K562 (cell line): ENCODE measurements at regions not wholly inside any gene's neighbourhood (a gene's known extent, or its start where the extent isn't known, plus 50 kb on each side); places are given as distances from the start of the nearest gene placed in this dataset.

Experiments
- ATAC-seq: fragments of 200-7000 bp; cut with Tn5 transposase; 3 replicates; pipeline ENCODE4 v1.9.1; 2020; ENCODE audit warnings: moderate library complexity
- BruUV-seq: library from RNA; stranded (reverse); fragments of 400-500 nt; replicated peaks from 2 replicates; lab custom pipeline; 2021; lab: Mats Ljungman, UMichigan
- CTCF ChIA-PET: fragments of 300-600 bp; formaldehyde crosslinking; extraction: SDS; loops from one replicate; lab custom pipeline; 2021; ENCODE audit warnings: low intra/inter-chr PET ratio; lab: Yijun Ruan, JAX
- POLR2A ChIA-PET: fragments of 300-600, 350-650 bp; sonication (Branson Sonifier 250); formaldehyde crosslinking; extraction: SDS; loops from one replicate; lab custom pipeline; 2021; ENCODE audit warnings: antibody characterized with exemption, inconsistent platforms; lab: Yijun Ruan, JAX
- DNase-seq, 4 experiments: peaks; one replicate each; pipeline versions ENCODE4 v3.0.0 to v3.0.0-alpha.2; 2011 to 2018; ENCODE audit warnings: low spot score in 3 of 4, mixed read lengths in 3 of 4; ENCODE audit errors: extremely low read depth in 1 of 4
- FAIRE-seq: peaks from 2 replicates; lab custom pipeline; 2011; peaks lifted over from hg19 to GRCh38; lab: Jason Lieb, UNC
- H2AFZ ChIP-seq: 2 replicates; pipeline ENCODE4 v1.6.0; 2011; ENCODE audit warnings: low read depth, low read length, control low read depth, inconsistent platforms
- H3K27ac ChIP-seq: fragments of 200-600 bp; 3 replicates; pipeline ENCODE4 v1.8.0; 2011; ENCODE audit warnings: low read depth, mild to moderate bottlenecking, control low read depth, inconsistent platforms, low read length, moderate library complexity, mixed read lengths; ENCODE audit errors: extremely low read depth
- H3K27me3 ChIP-seq, 2 experiments: fragments of 300-600 bp in 1 of 2; 2 replicates in 1 of 2; 3 replicates in 1 of 2; pipeline versions ENCODE4 v1.6.0 to v1.8.0; 2011; ENCODE audit warnings: inconsistent platforms in 2 of 2, low read length in 2 of 2, mild to moderate bottlenecking in 1 of 2, mixed read lengths in 1 of 2, moderate library complexity in 1 of 2; ENCODE audit not compliant: control insufficient read depth in 2 of 2, insufficient read depth in 2 of 2
- H3K36me3 ChIP-seq: fragments of 300-600 bp; 3 replicates; pipeline ENCODE4 v1.8.0; 2011; ENCODE audit warnings: mild to moderate bottlenecking, low read length, inconsistent platforms; ENCODE audit not compliant: control insufficient read depth, insufficient read depth
- H3K4me1 ChIP-seq, 2 experiments: fragments of 200-600 bp in 1 of 2; replicated peaks in 1 of 2; 2 replicates in 1 of 2; 3 replicates in 1 of 2; pipeline versions ENCODE4 v1.5.1 to v1.8.0; 2011; ENCODE audit warnings: inconsistent platforms in 2 of 2, low read length in 2 of 2, mild to moderate bottlenecking in 1 of 2, mixed read lengths in 1 of 2, moderate library complexity in 1 of 2; ENCODE audit not compliant: control insufficient read depth in 2 of 2, insufficient read depth in 2 of 2
- H3K4me2 ChIP-seq: 2 replicates; pipeline ENCODE4 v1.6.1; 2011; ENCODE audit warnings: low read length, control low read depth, inconsistent platforms, mixed read lengths; ENCODE audit not compliant: insufficient read depth
- H3K4me3 ChIP-seq: fragments of 200-600 bp; sonication (generic), shearing (Covaris generic); 2 replicates; pipeline ENCODE4 v1.5.1; 2016; ENCODE audit warnings: control low read depth, inconsistent platforms
- H3K79me2 ChIP-seq: fragments of 200-600 bp; 3 replicates; pipeline ENCODE4 v1.8.0; 2011; ENCODE audit warnings: low read length, inconsistent platforms; ENCODE audit not compliant: control insufficient read depth, insufficient read depth
- H3K9ac ChIP-seq, 2 experiments: 2 replicates each; pipeline versions ENCODE4 v1.6.0 to v1.6.1; 2011; ENCODE audit warnings: low read depth in 2 of 2, low read length in 2 of 2, control low read depth in 1 of 2, inconsistent platforms in 1 of 2, mild to moderate bottlenecking in 1 of 2, mixed read lengths in 1 of 2; ENCODE audit not compliant: insufficient read depth in 1 of 2
- H3K9me1 ChIP-seq: one replicate; pipeline ENCODE4 v1.6.0; 2011; ENCODE audit warnings: inconsistent platforms, mild to moderate bottlenecking, low read length, moderate library complexity; ENCODE audit not compliant: control insufficient read depth, insufficient read depth
- H3K9me3 ChIP-seq: replicated peaks from 2 replicates; pipeline ENCODE4 v1.5.1; 2011; ENCODE audit warnings: low read depth, low read length, inconsistent platforms; ENCODE audit not compliant: control insufficient read depth, insufficient read depth
- H4K20me1 ChIP-seq: replicated peaks from 2 replicates; pipeline ENCODE4 v1.6.1; 2011; ENCODE audit warnings: low read length, inconsistent platforms, mixed read lengths; ENCODE audit not compliant: control insufficient read depth, insufficient read depth
- ATF3 ChIP-seq, 2 experiments: fragments of 450-650 bp in 1 of 2; sonication (generic) in 1 of 2; formaldehyde crosslinking in 1 of 2; IDR thresholded peaks in 1 of 2; conservative IDR thresholded peaks in 1 of 2; 2 replicates each; pipeline versions ENCODE4 v1.6.1 to v1.8.1; 2016 to 2023; ENCODE audit warnings: mild to moderate bottlenecking in 2 of 2, moderate library complexity in 2 of 2, inconsistent platforms in 1 of 2, missing genetic modification reagents in 1 of 2
- FOS ChIP-seq: IDR thresholded peaks from 3 replicates; pipeline ENCODE4 v1.6.1; 2011; ENCODE audit not compliant: insufficient read length; ENCODE audit errors: extremely low read depth
- LEF1 ChIP-seq: fragments of 450-650 bp; IDR thresholded peaks from 2 replicates; pipeline ENCODE4 v1.6.1; 2016; ENCODE audit warnings: mild to moderate bottlenecking
- PPARD ChIP-seq: fragments of 250-450 bp; sonication (Bioruptor Pico); IDR thresholded peaks from 2 replicates; pipeline ENCODE4 v1.8.0; 2022; ENCODE audit warnings: inconsistent platforms, mild to moderate bottlenecking, moderate library complexity
- SREBF2 ChIP-seq: sonication (generic); formaldehyde crosslinking; IDR thresholded peaks from 2 replicates; pipeline ENCODE4 v1.4.0; 2020; ENCODE audit warnings: mild to moderate bottlenecking, missing genetic modification reagents
- STAT6 ChIP-seq: sonication (generic); formaldehyde crosslinking; IDR thresholded peaks from 2 replicates; pipeline ENCODE4 v1.8.1; 2023; ENCODE audit warnings: mild to moderate bottlenecking, missing genetic modification reagents
- TCF3 ChIP-seq: sonication (generic); formaldehyde crosslinking; IDR thresholded peaks from 2 replicates; pipeline ENCODE4 v1.4.0; 2020; ENCODE audit warnings: mild to moderate bottlenecking, missing genetic modification reagents
- TCFL5 ChIP-seq: fragments of 250-450 bp; sonication (Bioruptor Pico); conservative IDR thresholded peaks from 2 replicates; pipeline ENCODE4 v1.6.1; 2021; ENCODE audit warnings: mild to moderate bottlenecking, moderate library complexity, matching md5 sums
- WGBS: fragments of 100-300 bp; shearing (Covaris generic); methylation state at CpG from one replicate; pipeline ENCODE4 v1.1.6; 2016; ENCODE audit warnings: low coverage, mixed read lengths; ENCODE audit not compliant: insufficient coverage; ENCODE audit errors: missing lambda C conversion rate; 5-methylcytosine and 5-hydroxymethylcytosine counted together
- in situ Hi-C: fragments of 300-500 bp; cut with MboI; formaldehyde crosslinking; loops from 4 replicates; pipeline ENCODE4 v1.15.0; 2018; ENCODE audit warnings: inconsistent platforms, mixed read lengths
- intact Hi-C: fragments of 100-400 bp; cut with micrococcal nuclease; formaldehyde crosslinking; loops from 2 replicates; pipeline ENCODE4 v1.14.2; 2022

GRCh38 chr2:5287558-5288334 lies 404.4 kb upstream of the SOX11 start:
- Histone ChIP-seq H3K79me2 (no peaks in the 10 kb centered on the region), H3K27ac (no peak overlapping the region), H3K4me2 (no peak overlapping the region), H3K4me3 (no peak overlapping the region), H3K9me1 (no peaks in the 10 kb centered on the region), H2AFZ (no peak overlapping the region), H3K9me3 (no peaks in the 10 kb centered on the region), H4K20me1 (no peaks in the 10 kb centered on the region), H3K4me1 (no peaks in the 10 kb centered on the region), H3K36me3 (no peaks in the 10 kb centered on the region), H3K9ac (no peak overlapping the region)
- ATAC-seq (no peak), FAIRE-seq (no peak), DNase-seq (no peak)
- CTCF ChIA-PET, result no interaction called here
- 0% methylated on average over 5 of the region's 5 CpGs for WGBS
- intact Hi-C loops, result no loop called here
- in situ Hi-C loops, result no loop called here
- POLR2A ChIA-PET, result interaction anchor here (0.6 kb wide), 1 partner anchor 693 kb away, joined by 3 read pairs; no protein-coding TSS in a partner anchor
- no TSS peak for BruUV-seq
- TF ChIP-seq SREBF2 (CRISPR knock-in tag) (no peak), FOS (no peak), TCFL5 (CRISPR knock-in tag) (no peak), PPARD (no peak), STAT6 (CRISPR knock-in tag) (no peak), LEF1 (no peak), ATF3 (IDR thresholded peaks at IDR 0.05) (no peak), ATF3 (CRISPR knock-in tag; conservative IDR thresholded peaks at IDR 0.05) (no peak), TCF3 (CRISPR knock-in tag) (no peak)
- TF ChIP-seq, all 486 proteins: peak for 0
- H3K27me3 ChIP-seq, result no peaks in the 10 kb centered on the region
